Endothelial cell of umbilical vein (primary cell): ENCODE measurements at regions not wholly inside any gene's neighbourhood (a gene's known extent, or its start where the extent isn't known, plus 50 kb on each side); places are given as distances from the start of the nearest gene placed in this dataset.

Source experiments
- BruUV-seq: library from RNA; stranded (reverse); fragments of 400-500 nt; replicated peaks from 2 replicates; lab custom pipeline; 2021; lab: Mats Ljungman, UMichigan
- CTCF ChIA-PET: fragments of 300-600, 350-600 bp; sonication (Branson Sonifier 250); formaldehyde crosslinking; loops from one replicate; lab custom pipeline; 2021; ENCODE audit warnings: antibody characterized with exemption, inconsistent platforms; lab: Charles Lee
- POLR2A ChIA-PET: fragments of 300-600, 350-600 bp; sonication (Branson Sonifier 250); formaldehyde crosslinking; loops from one replicate; lab custom pipeline; 2021; ENCODE audit warnings: antibody characterized with exemption, inconsistent platforms; lab: Charles Lee
- DNase-seq: peaks from one replicate; pipeline ENCODE4 v3.0.0-alpha.2; 2011; ENCODE audit warnings: low read depth, low spot score
- FAIRE-seq: peaks from 2 replicates; lab custom pipeline; 2011; peaks lifted over from hg19 to GRCh38; lab: Jason Lieb, UNC
- H2AFZ ChIP-seq: 2 replicates; pipeline ENCODE4 v1.6.0; 2012; ENCODE audit warnings: low read depth, low read length, control low read depth, inconsistent platforms
- H3K27ac ChIP-seq: 2 replicates; pipeline ENCODE4 v1.5.1; 2011; ENCODE audit warnings: low read depth, mild to moderate bottlenecking, control low read depth, low read length, moderate library complexity; ENCODE audit not compliant: insufficient read depth
- H3K27me3 ChIP-seq, 2 experiments: 2 replicates each; pipeline versions ENCODE4 v1.6.0 to v1.6.1; 2011; ENCODE audit warnings: low read length in 2 of 2, mixed read lengths in 1 of 2; ENCODE audit not compliant: control insufficient read depth in 2 of 2, insufficient read depth in 2 of 2
- H3K36me3 ChIP-seq, 2 experiments: 2 replicates in 1 of 2; 3 replicates in 1 of 2; pipeline ENCODE4 v1.5.1; 2011; ENCODE audit warnings: low read length in 2 of 2, mild to moderate bottlenecking in 1 of 2, moderate library complexity in 1 of 2; ENCODE audit not compliant: control insufficient read depth in 2 of 2, insufficient read depth in 2 of 2; ENCODE audit errors: extremely low read depth in 1 of 2
- H3K4me1 ChIP-seq: 3 replicates; pipeline ENCODE4 v1.5.1; 2011; ENCODE audit warnings: mild to moderate bottlenecking, low read length; ENCODE audit not compliant: control insufficient read depth, insufficient read depth; ENCODE audit errors: extremely low read depth
- H3K4me2 ChIP-seq: 2 replicates; pipeline ENCODE4 v1.6.1; 2011; ENCODE audit warnings: low read length, control low read depth, mixed read lengths; ENCODE audit not compliant: insufficient read depth
- H3K4me3 ChIP-seq, 3 experiments: fragments of 200-600 bp in 1 of 3; sonication (generic), shearing (Covaris generic) in 1 of 3; replicated peaks in 1 of 3; 2 replicates each; pipeline ENCODE4 v1.5.1; 2011 to 2016; ENCODE audit warnings: control low read depth in 3 of 3, low read length in 3 of 3, mild to moderate bottlenecking in 2 of 3, inconsistent platforms in 1 of 3, low read depth in 1 of 3, moderate library complexity in 1 of 3; ENCODE audit not compliant: insufficient read depth in 1 of 3
- H3K79me2 ChIP-seq: 2 replicates; pipeline ENCODE4 v1.6.0; 2012; ENCODE audit warnings: low read length, inconsistent platforms; ENCODE audit not compliant: control insufficient read depth, insufficient read depth
- H3K9ac ChIP-seq: replicated peaks from 2 replicates; pipeline ENCODE3; 2011; ENCODE audit warnings: low read length, control low read depth; ENCODE audit not compliant: insufficient read depth; ENCODE audit errors: extremely low read depth
- H3K9me1 ChIP-seq: replicated peaks from 3 replicates; pipeline ENCODE4 v1.6.0; 2011; ENCODE audit warnings: mild to moderate bottlenecking, low read length; ENCODE audit not compliant: control insufficient read depth, insufficient read depth; ENCODE audit errors: extremely low read depth
- H3K9me3 ChIP-seq: replicated peaks from 2 replicates; pipeline ENCODE4 v1.5.1; 2012; ENCODE audit warnings: low read length, inconsistent platforms; ENCODE audit not compliant: control insufficient read depth, insufficient read depth
- H4K20me1 ChIP-seq: replicated peaks from 2 replicates; pipeline ENCODE3; 2011; ENCODE audit warnings: mild to moderate bottlenecking, low read length; ENCODE audit not compliant: control insufficient read depth, insufficient read depth; ENCODE audit errors: extremely low read depth
- GATA2 ChIP-seq: IDR thresholded peaks from 2 replicates; pipeline ENCODE4 v1.7.0; 2011; ENCODE audit warnings: low read depth, mild to moderate bottlenecking, moderate library complexity, mixed read lengths, low read length; ENCODE audit not compliant: insufficient read length, insufficient read depth
- JUN ChIP-seq: IDR thresholded peaks from 2 replicates; pipeline ENCODE4 v1.6.1; 2011; ENCODE audit warnings: borderline replicate concordance, low read depth; ENCODE audit not compliant: insufficient read length, insufficient read depth
- MAX ChIP-seq: IDR thresholded peaks from 2 replicates; pipeline ENCODE4 v1.6.1; 2011; ENCODE audit not compliant: insufficient read depth, insufficient read length
- MYC ChIP-seq: IDR thresholded peaks from one replicate; pipeline ENCODE4 v1.6.1; 2011; ENCODE audit warnings: mild to moderate bottlenecking, low read depth, low read length
- POLR2A ChIP-seq: IDR thresholded peaks from 2 replicates; pipeline ENCODE4 v1.6.1; 2012; ENCODE audit warnings: low read depth, mild to moderate bottlenecking, control low read depth, low read length
- POLR2AphosphoS5 ChIP-seq: IDR thresholded peaks from 2 replicates; pipeline ENCODE4 v1.6.1; 2012; ENCODE audit warnings: low read depth, mild to moderate bottlenecking, control low read depth, low read length, moderate library complexity; ENCODE audit not compliant: insufficient read depth
- dilution Hi-C: fragments of 300-500 bp; cut with MboI; formaldehyde crosslinking; loops from one replicate; pipeline ENCODE4 v1.15.0; 2019; ENCODE audit warnings: low sequenced_read_pairs; ENCODE audit not compliant: extremely low pct_ligation_motif_present
- intact Hi-C: fragments of 100-400 bp; cut with micrococcal nuclease; formaldehyde crosslinking; loops from one replicate; pipeline ENCODE4 v1.10.0; 2022

GRCh38 chr11:111044751-111045406 is 200.6 kb upstream of the POU2AF2 start:
- DNase-seq (no peak), FAIRE-seq (no peak)
- Histone ChIP-seq H3K4me1 (no peaks in the 10 kb centered on the region), H3K9me3 (no peaks in the 10 kb centered on the region), H3K79me2 (no peaks in the 10 kb centered on the region), H3K4me2 (no peak overlapping the region), H3K9ac (no peak overlapping the region), H3K27me3 (no peaks in the 10 kb centered on the region), H3K9me1 (no peaks in the 10 kb centered on the region), H3K36me3 (no peaks in the 10 kb centered on the region), H4K20me1 (no peaks in the 10 kb centered on the region), H3K4me3 (no peak overlapping the region), H3K27ac (no peak overlapping the region), H2AFZ (no peak overlapping the region)
- intact Hi-C loops (no loop called here), dilution Hi-C loops (no loop called here)
- ChIA-PET POLR2A (no interaction called here), CTCF (interaction anchor here (1.4 kb wide), 1 partner anchor 10 kb away, joined by 3 read pairs; no protein-coding TSS in a partner anchor)
- BruUV-seq = no TSS peak
- TF ChIP-seq MYC (no peak), POLR2AphosphoS5 (no peak)

- no peaks in the 10 kb centered on the region for H3K27me3 ChIP-seq
- H3K79me2 ChIP-seq = no peaks in the 10 kb centered on the region
- no peaks in the 10 kb centered on the region for H3K36me3 ChIP-seq
- H2AFZ ChIP-seq = no peak overlapping the region
- no peak overlapping the region for H3K4me3 ChIP-seq
- ChIA-PET POLR2A (no interaction called here), CTCF (no interaction called here)
- no peaks in the 10 kb centered on the region for H3K9me1 ChIP-seq
- no peak overlapping the region for H3K27ac ChIP-seq
- no peak overlapping the region for H3K4me2 ChIP-seq
- H3K9ac ChIP-seq = no peak overlapping the region
- DNase-seq (no peak), FAIRE-seq (no peak)
- H4K20me1 ChIP-seq = no peaks in the 10 kb centered on the region
- dilution Hi-C loops = no loop called here
- no TSS peak for BruUV-seq
- intact Hi-C loops = no loop called here
- TF ChIP-seq GATA2 (no peak), JUN (no peak), MAX (no peak), POLR2A (no peak)
- H3K9me3 ChIP-seq = no peaks in the 10 kb centered on the region
- no peaks in the 10 kb centered on the region for H3K4me1 ChIP-seq
These were observed 205.5 kb upstream of the POU2AF2 start for GRCh38 chr11:111039982-111040381.
